ENCODE measurements at regions not wholly inside any gene's neighbourhood (a gene's known extent, or its start where the extent isn't known, plus 50 kb on each side); places are given as distances from the start of the nearest gene placed in this dataset.

GRCh38 chr1:60908159-60908558, 174.2 kb upstream of the NFIA start:
- no peak overlapping the region for H2BK5ac ChIP-seq (ENCODE audit: low read depth, low read length)
- H3K4ac ChIP-seq (replicated peaks; ENCODE audit: insufficient read length, low read depth, low read length), result no peak overlapping the region
- H3K18ac ChIP-seq (ENCODE audit: extremely low read depth, low read length), result no peak overlapping the region
- no peak overlapping the region for H4K91ac ChIP-seq (replicated peaks; ENCODE audit: insufficient read length, low read length)
- no peak overlapping the region for H3K4me3 ChIP-seq (ENCODE audit: extremely low read depth in 1 of 4, insufficient read depth in 2 of 4, low read depth in 3 of 4, low read length in 4 of 4)
- H2AFZ ChIP-seq (ENCODE audit: low read length), result no peak overlapping the region; the same call in 1 of the 2 replicates
- H3K4me2 ChIP-seq (ENCODE audit: insufficient read depth in 1 of 2, low read depth in 2 of 2, low read length in 2 of 2), result no peak overlapping the region
- H3K14ac ChIP-seq (ENCODE audit: insufficient read length), result no peak overlapping the region
- no peak overlapping the region for H2AK5ac ChIP-seq (ENCODE audit: low read depth, low read length)
- DNase-seq (ENCODE audit: low read depth in 1 of 2, low spot score in 2 of 2) (no peak), FAIRE-seq (no peak)
- 0 out of 2 replicates have a peak overlapping the region, but pooled peaks have one; percentile 1 for H2BK12ac ChIP-seq (ENCODE audit: low read depth, low read length)
- TF ChIP-seq SRF (IDR thresholded peaks at IDR 0.05; ENCODE audit: low read depth, low read length) (no peak), CHD2 (IDR thresholded peaks at IDR 0.05; ENCODE audit: low read length) (no peak), SP2 (IDR thresholded peaks at IDR 0.05; ENCODE audit: low read length) (no peak), TAF7 (optimal IDR thresholded peaks at IDR 0.05; ENCODE audit: borderline replicate concordance, low read depth, low read length) (no peak), PHF8 (conservative IDR thresholded peaks at IDR 0.05; ENCODE audit: low read depth, low read length) (no peak), GABPA (IDR thresholded peaks at IDR 0.05; ENCODE audit: borderline replicate concordance, insufficient read depth, low read length) (no peak)
- H3K79me2 ChIP-seq (ENCODE audit: control insufficient read depth in 1 of 2, insufficient read depth in 2 of 2, low read length in 2 of 2), result no peaks in the 10 kb centered on the region
- no peaks in the 10 kb centered on the region; a peak in 1 of 8 replicates for H3K36me3 ChIP-seq (ENCODE audit: control insufficient read depth in 2 of 4, insufficient read depth in 4 of 4, low read length in 3 of 4)
- ChIA-PET POLR2A (ENCODE audit: partially characterized antibody) (interaction anchor here (1.1 kb wide), 1 partner anchor 10 kb away, joined by 4 read pairs; no protein-coding TSS in a partner anchor), CTCF (ENCODE audit: partially characterized antibody) (interaction anchor here (1.3 kb wide), 1 partner anchor 60 kb away, joined by 3 read pairs; no protein-coding TSS in a partner anchor)
- H3K23ac ChIP-seq (ENCODE audit: insufficient read length), result no peak overlapping the region
- WGBS, 2 experiments (ENCODE audit: extremely low coverage in 1 of 2, insufficient coverage in 1 of 2, insufficient read length in 1 of 2, insufficient replicate concordance in 2 of 2, low coverage in 1 of 2, low lambda C conversion rate in 2 of 2, missing lambda C conversion rate in 1 of 2), result 92% methylated on average over 4 of the region's 4 CpGs; no CpG with 5 or more reads in 1 of the 2 experiments
- no peaks in the 10 kb centered on the region for H3K23me2 ChIP-seq (ENCODE audit: low read depth, low read length)
- H3K9ac ChIP-seq (replicated peaks in 1 of 4; ENCODE audit: extremely low read depth in 1 of 4, low read depth in 3 of 4, low read length in 3 of 4), result no peak overlapping the region
- peaks cover 3 to 22% (median 18%) of the 10 kb centered on the region in 4 experiments; a peak in 6 of 7 replicates for H3K4me1 ChIP-seq (replicated peaks in 1 of 4; ENCODE audit: control insufficient read depth in 3 of 4, insufficient read depth in 4 of 4, low read length in 3 of 4)
- no peak overlapping the region for H2BK20ac ChIP-seq (ENCODE audit: low read length)
- H3K9me3 ChIP-seq (ENCODE audit: insufficient read depth in 2 of 2, low read depth in 1 of 2, low read length in 1 of 2), result no peaks in the 10 kb centered on the region
- no peak overlapping the region for H2BK15ac ChIP-seq (ENCODE audit: low read length)
- no peak overlapping the region for H4K8ac ChIP-seq (ENCODE audit: extremely low read depth, insufficient read depth, low read length)
- no peaks in the 10 kb centered on the region for H3K79me1 ChIP-seq (ENCODE audit: low read depth, low read length)
- H3K56ac ChIP-seq (replicated peaks; ENCODE audit: insufficient read length, low read depth, low read length), result no peak overlapping the region
- no peaks in the 10 kb centered on the region for H3K27me3 ChIP-seq (replicated peaks in 1 of 4; ENCODE audit: control insufficient read depth in 3 of 4, extremely low read depth in 1 of 4, insufficient read depth in 3 of 4, low read length in 3 of 4)
- H4K20me1 ChIP-seq (replicated peaks in 1 of 2; ENCODE audit: control insufficient read depth in 1 of 2, insufficient read depth in 2 of 2, low read length in 2 of 2), result no peaks in the 10 kb centered on the region
- H3K27ac ChIP-seq (ENCODE audit: low read depth, low read length), result no peak overlapping the region
- no peak overlapping the region for H4K5ac ChIP-seq (ENCODE audit: insufficient read length, low read depth, low read length)
- H2BK120ac ChIP-seq (replicated peaks; ENCODE audit: low read depth, low read length), result no peak overlapping the region
